ENCODE measurements at regions not wholly inside any gene's neighbourhood (a gene's known extent, or its start where the extent isn't known, plus 50 kb on each side); places are given as distances from the start of the nearest gene placed in this dataset.

- no peak for TF ChIP-seq CTCF (conservative IDR thresholded peaks at IDR 0.05; ENCODE audit: low read depth in 2 of 2)
Measured at GRCh38 chr18:57951117-57951796, 92.8 kb upstream of the NEDD4L start (continued).

GRCh38 chr18:57950542-57950941, 93.5 kb upstream of the NEDD4L start:
- H3K27ac Mint-ChIP-seq, result no peak overlapping the region
- H3K9me2 ChIP-seq (ENCODE audit: insufficient read depth), result no peaks in the 10 kb centered on the region
- H3K27me3 Mint-ChIP-seq (ENCODE audit: insufficient read depth, low read depth, poor library complexity), result no peaks in the 10 kb centered on the region
- no peaks in the 10 kb centered on the region for H3K4me1 ChIP-seq (ENCODE audit: insufficient read depth)
- H3K4me1 Mint-ChIP-seq, result no peaks in the 10 kb centered on the region
- no peak overlapping the region for H3K4me3 Mint-ChIP-seq
- H3K27me3 ChIP-seq (ENCODE audit: insufficient read depth), result no peaks in the 10 kb centered on the region
- no peaks in the 10 kb centered on the region for H3F3A ChIP-seq (replicated peaks; ENCODE audit: low read depth)
- no peak for TF ChIP-seq CREB1 (CRISPR knock-in tag; IDR thresholded peaks at IDR 0.05; ENCODE audit: low read depth)
- TF ChIP-seq STAT1 (IDR thresholded peaks at IDR 0.05; ENCODE audit: unreplicated experiment), result no peak
- TF ChIP-seq EZH2phosphoT487 (IDR thresholded peaks at IDR 0.05; ENCODE audit: unreplicated experiment), result no peak
- TF ChIP-seq JUNB (IDR thresholded peaks at IDR 0.05; ENCODE audit: unreplicated experiment), result no peak
- TF ChIP-seq ZNF462 (CRISPR knock-in tag; IDR thresholded peaks at IDR 0.05), result no peak
- no peak for TF ChIP-seq ETS1 (IDR thresholded peaks at IDR 0.05)
- no peak for TF ChIP-seq REST (IDR thresholded peaks at IDR 0.05; ENCODE audit: unreplicated experiment)
- no peak for TF ChIP-seq ZNF114 (CRISPR knock-in tag; IDR thresholded peaks at IDR 0.05)
- TF ChIP-seq EZH2 (IDR thresholded peaks at IDR 0.05; ENCODE audit: low read depth, unreplicated experiment), result no peak
- H3K4me3 ChIP-seq, result no peak overlapping the region
- H3K4me2 ChIP-seq, result no peak overlapping the region
- ATAC-seq, result no peak
- H3K79me2 ChIP-seq (replicated peaks; ENCODE audit: insufficient read depth), result no peaks in the 10 kb centered on the region
- H3K27ac ChIP-seq (ENCODE audit: low read depth), result no peak overlapping the region
- no peaks in the 10 kb centered on the region for H4K20me1 ChIP-seq (replicated peaks; ENCODE audit: insufficient read depth)
- H3K9me3 Mint-ChIP-seq, result no peaks in the 10 kb centered on the region
- no peak overlapping the region for H2AFZ ChIP-seq
- DNase-seq (ENCODE audit: low spot score), result no peak
- H3K36me3 Mint-ChIP-seq (ENCODE audit: low read depth), result no peaks in the 10 kb centered on the region
- H3K36me3 ChIP-seq (ENCODE audit: insufficient read depth), result no peaks in the 10 kb centered on the region
